HCT116 (cell line): ENCODE measurements at regions not wholly inside any gene's neighbourhood (a gene's known extent, or its start where the extent isn't known, plus 50 kb on each side); places are given as distances from the start of the nearest gene placed in this dataset.

ENCODE experiments used
- ATAC-seq: fragments of 200-7000 bp; cut with Tn5 transposase; 2 replicates; pipeline ENCODE4 v1.9.1; 2020; ENCODE audit warnings: mild to moderate bottlenecking, moderate library complexity
- BruUV-seq: library from RNA; stranded (reverse); fragments of 400-500 nt; replicated peaks from 2 replicates; lab custom pipeline; 2021; lab: Mats Ljungman, UMichigan
- CTCF ChIA-PET: fragments of 300-600 bp; sonication (Branson Sonifier 250); formaldehyde crosslinking; loops from one replicate; lab custom pipeline; 2021; ENCODE audit warnings: antibody characterized with exemption; lab: Charles Lee
- POLR2A ChIA-PET: fragments of 300-600, 350-600 bp; sonication (Branson Sonifier 250); formaldehyde crosslinking; loops from one replicate; lab custom pipeline; 2021; ENCODE audit warnings: antibody characterized with exemption; lab: Charles Lee
- RAD21 ChIA-PET, 2 experiments: fragments of 300-600 bp; sonication (Branson Sonifier 250); formaldehyde crosslinking; loops; one replicate each; lab custom pipeline; 2023; ENCODE audit warnings: low total read pairs in 2 of 2; ENCODE audit not compliant: uncharacterized antibody in 2 of 2, unreplicated experiment in 2 of 2, low non-redundant PET in 1 of 2; lab: Charles Lee
- DNase-seq: peaks from one replicate; pipeline ENCODE4 v3.0.0-alpha.2; 2010; ENCODE audit warnings: low read depth, low spot score
- H2AFZ ChIP-seq: fragments of 200-600 bp; shearing (Covaris generic), sonication (generic); 2 replicates; pipeline ENCODE4 v1.6.1; 2017; ENCODE audit warnings: low read depth, mixed run types, mixed read lengths, antibody characterized with exemption, low read length; ENCODE audit not compliant: poor library complexity, severe bottlenecking
- H3K27ac ChIP-seq: 2 replicates; pipeline ENCODE4 v1.5.1; 2012; ENCODE audit warnings: low read depth, low read length
- H3K27me3 ChIP-seq: fragments of 200-600 bp; sonication (generic); 2 replicates; pipeline ENCODE4 v1.6.1; 2016; ENCODE audit warnings: mixed run types, low read length, mixed read lengths; ENCODE audit not compliant: insufficient read depth
- H3K36me3 ChIP-seq, 2 experiments: fragments of 200-500 bp in 1 of 2; fragments of 200-600 bp in 1 of 2; sonication (Bioruptor generic) in 1 of 2; sonication (generic) in 1 of 2; 2 replicates each; pipeline versions ENCODE4 v1.5.1 to v1.6.1; 2014 to 2016; ENCODE audit warnings: low read length in 2 of 2, inconsistent platforms in 1 of 2, mixed read lengths in 1 of 2, mixed run types in 1 of 2; ENCODE audit not compliant: insufficient read depth in 2 of 2, control insufficient read depth in 1 of 2
- H3K4me1 ChIP-seq, 2 experiments: fragments of 200-600 bp in 1 of 2; sonication (generic) in 1 of 2; 2 replicates each; pipeline versions ENCODE4 v1.5.1 to v1.6.1; 2012 to 2017; ENCODE audit warnings: low read length in 2 of 2, inconsistent platforms in 1 of 2, mild to moderate bottlenecking in 1 of 2, mixed read lengths in 1 of 2, mixed run types in 1 of 2, moderate library complexity in 1 of 2; ENCODE audit not compliant: insufficient read depth in 2 of 2, control insufficient read depth in 1 of 2
- H3K4me2 ChIP-seq: fragments of 200-600 bp; sonication (generic); 2 replicates; pipeline ENCODE4 v1.6.1; 2017; ENCODE audit warnings: mixed run types, low read length, mixed read lengths
- H3K4me3 ChIP-seq, 2 experiments: fragments of 200-600 bp in 1 of 2; sonication (generic) in 1 of 2; replicated peaks in 1 of 2; 2 replicates each; pipeline ENCODE4 v1.5.1; 2011 to 2016; ENCODE audit warnings: low read length in 2 of 2, control low read depth in 1 of 2, low read depth in 1 of 2, mild to moderate bottlenecking in 1 of 2, mixed read lengths in 1 of 2, mixed run types in 1 of 2
- H3K79me2 ChIP-seq: fragments of 200-600 bp; sonication (generic); 2 replicates; pipeline ENCODE4 v1.6.1; 2017; ENCODE audit warnings: mild to moderate bottlenecking, mixed run types, low read length, moderate library complexity, mixed read lengths; ENCODE audit not compliant: insufficient read depth
- H3K9ac ChIP-seq: fragments of 200-600 bp; sonication (generic); 2 replicates; pipeline ENCODE4 v1.6.1; 2016; ENCODE audit warnings: low read length, mixed read lengths
- H3K9me2 ChIP-seq: fragments of 200-600 bp; sonication (generic), shearing (Covaris generic); 2 replicates; pipeline ENCODE4 v1.6.1; 2017; ENCODE audit warnings: mixed run types, mild to moderate bottlenecking, moderate library complexity; ENCODE audit not compliant: insufficient read depth
- H3K9me3 ChIP-seq, 2 experiments: fragments of 200-500 bp in 1 of 2; fragments of 200-600 bp in 1 of 2; sonication (Bioruptor generic) in 1 of 2; sonication (generic) in 1 of 2; 2 replicates each; pipeline ENCODE4 v1.6.1; 2014 to 2017; ENCODE audit warnings: low read length in 2 of 2, mixed read lengths in 2 of 2, inconsistent platforms in 1 of 2, low read depth in 1 of 2, mild to moderate bottlenecking in 1 of 2, mixed run types in 1 of 2, moderate library complexity in 1 of 2; ENCODE audit not compliant: control insufficient read depth in 1 of 2, insufficient read depth in 1 of 2
- H4K20me1 ChIP-seq: fragments of 200-600 bp; sonication (generic), shearing (Covaris generic); 2 replicates; pipeline ENCODE4 v1.6.1; 2017; ENCODE audit warnings: mixed run types, mild to moderate bottlenecking, moderate library complexity; ENCODE audit not compliant: insufficient read depth
- CBX3 ChIP-seq: IDR thresholded peaks from 2 replicates; pipeline ENCODE4 v1.6.1; 2012; ENCODE audit warnings: low read depth
- CTCF ChIP-seq, 3 experiments: fragments of 200-600 bp in 1 of 3; sonication (generic) in 1 of 3; IDR thresholded peaks in 2 of 3; conservative IDR thresholded peaks in 1 of 3; 2 replicates each; pipeline ENCODE4 v1.5.1; 2012 to 2017; ENCODE audit warnings: low read depth in 2 of 3, low read length in 2 of 3, antibody characterized with exemption in 1 of 3, borderline replicate concordance in 1 of 3, control low read depth in 1 of 3, mild to moderate bottlenecking in 1 of 3, mixed read lengths in 1 of 3, mixed run types in 1 of 3, moderate library complexity in 1 of 3; ENCODE audit not compliant: insufficient read depth in 1 of 3
- EZH2phosphoT487 ChIP-seq: fragments of 200-600 bp; IDR thresholded peaks from 2 replicates; pipeline ENCODE4 v1.6.1; 2018; ENCODE audit warnings: antibody characterized with exemption, borderline replicate concordance
- FOSL1 ChIP-seq: IDR thresholded peaks from 2 replicates; pipeline ENCODE4 v1.6.1; 2012; ENCODE audit warnings: low read depth
- RAD21 ChIP-seq: IDR thresholded peaks from 2 replicates; pipeline ENCODE4 v1.6.1; 2012; ENCODE audit warnings: low read depth, mild to moderate bottlenecking
- REST ChIP-seq: IDR thresholded peaks from 2 replicates; pipeline ENCODE4 v1.6.1; 2012; ENCODE audit warnings: low read depth
- SRF ChIP-seq: IDR thresholded peaks from 2 replicates; pipeline ENCODE4 v1.6.1; 2012; ENCODE audit warnings: low read depth
- ZFX ChIP-seq: fragments of 450-650 bp; IDR thresholded peaks from 2 replicates; pipeline ENCODE4 v1.6.1; 2017
- intact Hi-C: fragments of 100-400 bp; cut with micrococcal nuclease; formaldehyde crosslinking; loops from 2 replicates; pipeline ENCODE4 v1.10.0; 2022

- intact Hi-C loops: no loop called here
- TF ChIP-seq CBX3 (no peak), RAD21 (no peak), FOSL1 (no peak), SRF (no peak), EZH2phosphoT487 (no peak), ZFX (no peak), CTCF (IDR thresholded peaks at IDR 0.05 in 2 of 3, conservative IDR thresholded peaks at IDR 0.05 in 1 of 3; ENCODE audit: borderline replicate concordance in 1 of 3, insufficient read depth in 1 of 3, low read depth in 2 of 3, low read length in 2 of 3) (no peak), REST (no peak)
- ChIA-PET CTCF (no interaction called here), POLR2A (no interaction called here), RAD21 (no interaction called here)
- H3K9me2 ChIP-seq: no peaks in the 10 kb centered on the region
- H3K4me2 ChIP-seq: no peak overlapping the region
- no peak for DNase-seq
- H3K79me2 ChIP-seq: no peaks in the 10 kb centered on the region
- H3K36me3 ChIP-seq: no peaks in the 10 kb centered on the region
- no peaks in the 10 kb centered on the region for H3K4me1 ChIP-seq
- no TSS peak for BruUV-seq
- H3K27ac ChIP-seq: no peak overlapping the region
- ATAC-seq: no peak
- H3K9ac ChIP-seq: no peak overlapping the region
- no peaks in the 10 kb centered on the region for H4K20me1 ChIP-seq
- H3K4me3 ChIP-seq: no peak overlapping the region
- no peaks in the 10 kb centered on the region for H3K27me3 ChIP-seq
- no peak overlapping the region for H2AFZ ChIP-seq
- no peaks in the 10 kb centered on the region for H3K9me3 ChIP-seq
These were observed 464.9 kb downstream of the INHBA start for GRCh38 chr7:41237956-41238355.
